ENCODE measurements at regions not wholly inside any gene's neighbourhood (a gene's known extent, or its start where the extent isn't known, plus 50 kb on each side); places are given as distances from the start of the nearest gene placed in this dataset.

- TF ChIP-seq EZH2phosphoT487 (IDR thresholded peaks at IDR 0.05; ENCODE audit: unreplicated experiment), result no peak
- TF ChIP-seq CTCF (conservative IDR thresholded peaks at IDR 0.05; ENCODE audit: low read depth in 2 of 2), result peak; percentile 68 to 96
- no peak for TF ChIP-seq POLR2AphosphoS5 (IDR thresholded peaks at IDR 0.05; ENCODE audit: low read depth)
- TF ChIP-seq REST (IDR thresholded peaks at IDR 0.05; ENCODE audit: unreplicated experiment), result no peak
- no peak for TF ChIP-seq EZH2 (IDR thresholded peaks at IDR 0.05; ENCODE audit: low read depth, unreplicated experiment)
- TF ChIP-seq CREB1 (CRISPR knock-in tag; IDR thresholded peaks at IDR 0.05; ENCODE audit: low read depth), result no peak
- no peak for TF ChIP-seq ZNF114 (CRISPR knock-in tag; IDR thresholded peaks at IDR 0.05)
- TF ChIP-seq ZNF331 (CRISPR knock-in tag; IDR thresholded peaks at IDR 0.05; ENCODE audit: low read depth), result no peak
Observed at GRCh38 chr15:92797168-92798052, 102.7 kb upstream of the CHD2 start.

All from GM23338 (cell line).